H1 (cell line): ENCODE measurements at regions not wholly inside any gene's neighbourhood (a gene's known extent, or its start where the extent isn't known, plus 50 kb on each side); places are given as distances from the start of the nearest gene placed in this dataset.
A peak's percentile ranks its signal among the peaks of the same experiment; 100 is the strongest.

Experiments
- CTCF ChIA-PET: fragments of 300-600 bp; sonication (Branson Sonifier 250); formaldehyde crosslinking; loops from one replicate; lab custom pipeline; 2021; ENCODE audit not compliant: partially characterized antibody; lab: Charles Lee
- POLR2A ChIA-PET: fragments of 300-600 bp; sonication (Branson Sonifier 250); formaldehyde crosslinking; loops from one replicate; lab custom pipeline; 2021; ENCODE audit warnings: inconsistent platforms; ENCODE audit not compliant: partially characterized antibody; lab: Charles Lee
- DNase-seq, 2 experiments: peaks; one replicate each; pipeline versions ENCODE4 v3.0.0 to v3.0.0-alpha.2; 2010 to 2022; ENCODE audit warnings: low spot score in 2 of 2, low read depth in 1 of 2, mixed read lengths in 1 of 2
- FAIRE-seq: peaks from 2 replicates; lab custom pipeline; 2011; peaks lifted over from hg19 to GRCh38; lab: Jason Lieb, UNC
- H2AFZ ChIP-seq: 2 replicates; pipeline ENCODE4 v1.8.1; 2012; ENCODE audit warnings: low read length, inconsistent platforms
- H2AK5ac ChIP-seq: 2 replicates; pipeline ENCODE4 v1.6.1; 2013; ENCODE audit warnings: low read depth, low read length
- H2BK120ac ChIP-seq: replicated peaks from 2 replicates; pipeline ENCODE3; 2013; ENCODE audit warnings: low read depth, low read length, inconsistent platforms
- H2BK12ac ChIP-seq: 2 replicates; pipeline ENCODE4 v1.6.1; 2013; ENCODE audit warnings: low read depth, low read length
- H2BK15ac ChIP-seq: 2 replicates; pipeline ENCODE4 v1.6.1; 2013; ENCODE audit warnings: low read length
- H2BK20ac ChIP-seq: 2 replicates; pipeline ENCODE4 v1.6.1; 2013; ENCODE audit warnings: low read length
- H2BK5ac ChIP-seq: 2 replicates; pipeline ENCODE4 v1.6.1; 2013; ENCODE audit warnings: low read depth, low read length
- H3K14ac ChIP-seq: 2 replicates; pipeline ENCODE4 v1.6.1; 2013; ENCODE audit warnings: inconsistent platforms; ENCODE audit not compliant: insufficient read length
- H3K18ac ChIP-seq: 2 replicates; pipeline ENCODE4 v1.6.1; 2013; ENCODE audit warnings: low read length; ENCODE audit errors: extremely low read depth
- H3K23ac ChIP-seq: 2 replicates; pipeline ENCODE4 v1.6.1; 2013; ENCODE audit warnings: inconsistent platforms; ENCODE audit not compliant: insufficient read length
- H3K23me2 ChIP-seq: 2 replicates; pipeline ENCODE4 v1.6.1; 2013; ENCODE audit warnings: low read depth, low read length
- H3K27ac ChIP-seq: 2 replicates; pipeline ENCODE4 v1.6.1; 2011; ENCODE audit warnings: low read depth, low read length, inconsistent platforms
- H3K27me3 ChIP-seq, 4 experiments: replicated peaks in 1 of 4; 1 replicate in 1 of 4; 2 replicates in 3 of 4; pipeline versions ENCODE4 v1.6.1 to v1.8.1; 2011 to 2013; ENCODE audit warnings: low read length in 3 of 4, mild to moderate bottlenecking in 3 of 4, inconsistent platforms in 2 of 4, mixed read lengths in 2 of 4, moderate library complexity in 1 of 4; ENCODE audit not compliant: control insufficient read depth in 3 of 4, insufficient read depth in 3 of 4; ENCODE audit errors: extremely low read depth in 1 of 4
- H3K36me3 ChIP-seq, 4 experiments: 2 replicates each; pipeline versions ENCODE4 v1.6.1 to v1.8.1; 2011 to 2013; ENCODE audit warnings: mild to moderate bottlenecking in 4 of 4, low read length in 3 of 4, moderate library complexity in 2 of 4, control low read depth in 1 of 4, inconsistent platforms in 1 of 4; ENCODE audit not compliant: insufficient read depth in 4 of 4, control insufficient read depth in 2 of 4
- H3K4ac ChIP-seq: replicated peaks from 2 replicates; pipeline ENCODE3; 2013; ENCODE audit warnings: low read length, low read depth, mixed read lengths, inconsistent platforms; ENCODE audit not compliant: insufficient read length
- H3K4me1 ChIP-seq, 4 experiments: replicated peaks in 1 of 4; 1 replicate in 1 of 4; 2 replicates in 3 of 4; pipeline versions ENCODE4 v1.6.1 to v1.8.1; 2011 to 2013; ENCODE audit warnings: low read length in 3 of 4, inconsistent platforms in 2 of 4, mixed read lengths in 1 of 4; ENCODE audit not compliant: insufficient read depth in 4 of 4, control insufficient read depth in 3 of 4
- H3K4me2 ChIP-seq, 2 experiments: 2 replicates each; pipeline versions ENCODE4 v1.6.1 to v1.8.1; 2011 to 2013; ENCODE audit warnings: low read depth in 2 of 2, low read length in 2 of 2, control low read depth in 1 of 2, inconsistent platforms in 1 of 2, mild to moderate bottlenecking in 1 of 2; ENCODE audit not compliant: insufficient read depth in 1 of 2
- H3K4me3 ChIP-seq, 4 experiments: fragments of 200-600, 300-600 bp in 1 of 4; sonication (generic), shearing (Covaris generic), sonication (Bioruptor Twin) in 1 of 4; 2 replicates each; pipeline versions ENCODE4 v1.5.1 to v1.8.1; 2011 to 2016; ENCODE audit warnings: low read length in 4 of 4, low read depth in 3 of 4, control low read depth in 2 of 4, inconsistent platforms in 2 of 4, mild to moderate bottlenecking in 2 of 4, mixed read lengths in 1 of 4, moderate library complexity in 1 of 4; ENCODE audit not compliant: insufficient read depth in 2 of 4; ENCODE audit errors: extremely low read depth in 1 of 4
- H3K56ac ChIP-seq: replicated peaks from 2 replicates; pipeline ENCODE3; 2013; ENCODE audit warnings: low read depth, mild to moderate bottlenecking, mixed read lengths, low read length, inconsistent platforms; ENCODE audit not compliant: insufficient read length
- H3K79me1 ChIP-seq: 2 replicates; pipeline ENCODE4 v1.6.1; 2013; ENCODE audit warnings: low read depth, low read length, control low read depth
- H3K79me2 ChIP-seq, 2 experiments: 2 replicates each; pipeline versions ENCODE4 v1.6.1 to v1.8.1; 2012 to 2013; ENCODE audit warnings: low read length in 2 of 2, mild to moderate bottlenecking in 2 of 2, inconsistent platforms in 1 of 2; ENCODE audit not compliant: insufficient read depth in 2 of 2, control insufficient read depth in 1 of 2
- H3K9ac ChIP-seq, 4 experiments: replicated peaks in 1 of 4; 1 replicate in 1 of 4; 2 replicates in 3 of 4; pipeline versions ENCODE4 v1.6.1 to v1.8.1; 2011 to 2013; ENCODE audit warnings: low read depth in 3 of 4, low read length in 3 of 4, control low read depth in 2 of 4, mild to moderate bottlenecking in 2 of 4, moderate library complexity in 2 of 4, inconsistent platforms in 1 of 4; ENCODE audit errors: extremely low read depth in 1 of 4
- H3K9me3 ChIP-seq, 2 experiments: 2 replicates each; pipeline versions ENCODE4 v1.6.1 to v1.8.1; 2012 to 2013; ENCODE audit warnings: mild to moderate bottlenecking in 2 of 2, moderate library complexity in 2 of 2, control low read depth in 1 of 2, inconsistent platforms in 1 of 2, low read depth in 1 of 2, low read length in 1 of 2, mixed read lengths in 1 of 2; ENCODE audit not compliant: insufficient read depth in 2 of 2
- H4K20me1 ChIP-seq, 2 experiments: replicated peaks in 1 of 2; 2 replicates each; pipeline versions ENCODE3 to v1.8.1; 2011 to 2013; ENCODE audit warnings: inconsistent platforms in 2 of 2, low read length in 2 of 2, mild to moderate bottlenecking in 1 of 2; ENCODE audit not compliant: insufficient read depth in 2 of 2, control insufficient read depth in 1 of 2
- H4K5ac ChIP-seq: 2 replicates; pipeline ENCODE4 v1.6.1; 2013; ENCODE audit warnings: low read length, low read depth, mixed read lengths, inconsistent platforms; ENCODE audit not compliant: insufficient read length
- H4K8ac ChIP-seq: 2 replicates; pipeline ENCODE4 v1.8.0; 2013; ENCODE audit warnings: mild to moderate bottlenecking, moderate library complexity, low read length, inconsistent platforms; ENCODE audit not compliant: insufficient read depth; ENCODE audit errors: extremely low read depth
- H4K91ac ChIP-seq: replicated peaks from 2 replicates; pipeline ENCODE3; 2013; ENCODE audit warnings: low read length, mixed read lengths, inconsistent platforms; ENCODE audit not compliant: insufficient read length
- NANOG ChIP-seq: IDR thresholded peaks from 2 replicates; pipeline ENCODE4 v1.6.1; 2011; ENCODE audit warnings: low read length, low read depth, mild to moderate bottlenecking, inconsistent platforms; ENCODE audit not compliant: insufficient read depth, poor library complexity, severe bottlenecking
- RAD21 ChIP-seq, 2 experiments: IDR thresholded peaks in 1 of 2; conservative IDR thresholded peaks in 1 of 2; 2 replicates each; pipeline ENCODE4 v1.6.1; 2011; ENCODE audit warnings: low read depth in 2 of 2, low read length in 2 of 2, improper control_type of control experiment in 1 of 2, inconsistent platforms in 1 of 2, mild to moderate bottlenecking in 1 of 2, moderate library complexity in 1 of 2
- WGBS, 2 experiments: shearing (Covaris generic) in 1 of 2; methylation state at CpG; one replicate each; pipeline versions ENCODE4 v1.1.6 to v1.1.7; 2013 to 2015; ENCODE audit warnings: low lambda C conversion rate in 2 of 2, mixed read lengths in 2 of 2, inconsistent platforms in 1 of 2, low coverage in 1 of 2, missing lambda C conversion rate in 1 of 2; ENCODE audit not compliant: insufficient replicate concordance in 2 of 2, insufficient coverage in 1 of 2, insufficient read length in 1 of 2; ENCODE audit errors: extremely low coverage in 1 of 2, missing lambda C conversion rate in 1 of 2; 5-methylcytosine and 5-hydroxymethylcytosine counted together

- Histone ChIP-seq H3K79me2 (no peaks in the 10 kb centered on the region), H3K14ac (no peak overlapping the region), H2BK12ac (no peak overlapping the region), H3K23me2 (no peaks in the 10 kb centered on the region), H3K27ac (no peak overlapping the region), H3K4me3 (no peak overlapping the region), H3K23ac (no peak overlapping the region), H2AFZ (0 out of 2 replicates have a peak overlapping the region, but pooled peaks have one; percentile 9), H3K4me2 (no peak overlapping the region), H2AK5ac (no peak overlapping the region), H2BK120ac (no peak overlapping the region), H3K56ac (no peak overlapping the region), H3K9me3 (no peaks in the 10 kb centered on the region), H2BK5ac (peak overlapping the region; percentile 8; the same call in 1 of the 2 replicates), H4K20me1 (no peaks in the 10 kb centered on the region), H2BK20ac (no peak overlapping the region), H3K18ac (no peak overlapping the region), H4K8ac (no peak overlapping the region), H4K5ac (no peak overlapping the region), H3K4me1 (peaks cover 3 to 7% (median 4%) of the 10 kb centered on the region in 4 experiments), H3K79me1 (no peaks in the 10 kb centered on the region), H2BK15ac (no peak overlapping the region), H3K9ac (no peak overlapping the region), H3K27me3 (no peaks in the 10 kb centered on the region), H4K91ac (no peak overlapping the region), H3K36me3 (no peaks in the 10 kb centered on the region), H3K4ac (no peak overlapping the region)
- FAIRE-seq (peak; percentile 93), DNase-seq (peak; percentile 43 to 67)
- 47% methylated on average over 2 of the region's 2 CpGs; no CpG with 5 or more reads in 1 of the 2 experiments for WGBS, 2 experiments
- CTCF ChIA-PET = interaction anchor here (0.6 to 3.9 kb wide), 25 partner anchors 8 to 976 kb away, joined by 3 to 27 read pairs (median 3); no protein-coding TSS in a partner anchor
- POLR2A ChIA-PET = interaction anchor here (1.1 kb wide), 2 partner anchors 41 to 58 kb away, joined by 3 to 5 read pairs; no protein-coding TSS in a partner anchor
- TF ChIP-seq RAD21 (IDR thresholded peaks at IDR 0.05 in 1 of 2, conservative IDR thresholded peaks at IDR 0.05 in 1 of 2; ENCODE audit: low read depth in 2 of 2, low read length in 2 of 2) = peak; percentile 57
- peak; percentile 54 for TF ChIP-seq NANOG
Observed at GRCh38 chr3:180855364-180855763, 57.1 kb upstream of the FXR1 start.
